GM19455 (cell line): ENCODE measurements at regions not wholly inside any gene's neighbourhood (a gene's known extent, or its start where the extent isn't known, plus 50 kb on each side); places are given as distances from the start of the nearest gene placed in this dataset.

Experiments used
- ATAC-seq: cut with Tn5 transposase; IDR thresholded peaks from one replicate; pipeline ENCODE4 v1.9.1; 2021; ENCODE audit not compliant: unreplicated experiment

DNA sequence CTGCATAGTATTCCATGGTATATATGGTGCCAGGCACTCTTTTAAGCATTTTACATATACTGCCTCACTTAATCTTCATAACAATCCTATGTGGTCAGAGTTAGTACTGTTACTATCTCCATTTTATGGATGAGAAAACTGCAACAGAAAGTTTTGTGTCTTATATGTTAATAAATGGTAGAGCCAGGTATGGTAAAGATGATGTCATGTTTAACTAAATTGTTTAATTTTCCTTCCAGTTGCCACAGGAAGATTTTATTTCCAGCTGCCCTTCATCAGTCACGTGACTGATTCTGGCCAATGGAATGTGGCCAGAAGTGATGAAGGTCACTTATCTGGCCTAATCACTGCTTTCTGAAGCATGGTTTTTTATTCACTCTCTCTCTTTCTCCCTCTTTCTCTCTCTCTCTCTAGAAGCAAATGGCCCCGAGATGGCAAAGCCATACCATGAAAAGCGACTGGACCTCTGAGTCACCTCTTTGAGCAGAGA lies 75.7 kb upstream of the BTBD3 start:
- no peak for ATAC-seq

DNA sequence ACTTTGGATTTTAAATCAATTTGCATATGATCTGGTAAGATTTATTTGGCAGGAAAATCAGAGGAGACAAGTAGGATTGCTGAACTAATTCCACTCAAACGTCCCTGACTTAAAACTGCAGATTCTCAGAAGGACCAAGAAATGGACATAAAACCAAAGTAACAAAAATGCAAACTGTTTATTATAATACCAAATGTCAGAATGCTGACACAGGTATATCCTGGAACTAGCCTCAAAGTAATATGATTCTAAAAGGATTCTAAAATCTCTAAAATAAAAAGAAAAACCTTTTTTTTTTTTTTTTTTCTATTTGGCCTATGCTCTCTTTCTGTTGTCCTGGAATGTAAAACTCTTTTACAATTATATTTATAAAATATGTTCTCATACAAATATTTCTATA lies 74.4 kb upstream of the BTBD3 start:
- no peak for ATAC-seq

DNA sequence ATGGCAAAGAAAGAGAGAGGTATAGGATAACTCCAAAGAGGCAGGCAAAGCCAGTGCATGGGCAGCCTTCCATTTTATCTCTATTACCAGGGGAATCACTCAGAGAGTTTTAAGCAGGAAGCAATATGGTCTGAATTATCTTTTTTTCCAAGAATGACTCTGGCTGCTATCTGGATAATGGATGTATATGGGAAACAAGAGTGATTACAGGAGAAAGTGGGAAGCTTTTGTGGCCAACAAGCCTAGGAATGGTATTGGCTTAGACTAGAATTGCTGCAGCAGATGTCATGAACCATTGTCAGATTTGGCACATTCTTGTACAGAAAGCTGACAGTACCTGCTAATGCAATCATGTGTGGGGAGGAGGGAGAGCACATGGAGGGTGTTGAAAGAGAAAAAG lies 73.0 kb upstream of the BTBD3 start:
- no peak for ATAC-seq

DNA sequence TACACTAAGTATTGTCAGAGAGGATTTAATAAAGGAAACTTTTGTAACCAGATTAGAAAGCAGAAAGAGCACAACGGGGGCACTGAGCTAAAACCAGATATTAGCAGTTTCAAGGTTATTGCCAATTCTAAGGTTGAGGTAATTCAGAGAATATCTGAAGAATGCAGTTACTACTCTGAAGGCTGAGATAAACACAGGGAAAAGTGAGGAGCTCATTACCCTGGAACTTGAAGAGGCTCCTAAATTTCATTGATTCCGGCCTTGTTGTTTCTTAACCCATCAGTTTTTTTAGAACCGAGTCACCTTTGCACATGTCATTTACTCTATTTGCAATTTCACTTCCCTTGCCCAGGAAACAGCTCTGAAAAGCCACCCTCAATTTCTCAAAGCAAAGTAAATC lies 72.4 kb upstream of the BTBD3 start:
- ATAC-seq = no peak

DNA sequence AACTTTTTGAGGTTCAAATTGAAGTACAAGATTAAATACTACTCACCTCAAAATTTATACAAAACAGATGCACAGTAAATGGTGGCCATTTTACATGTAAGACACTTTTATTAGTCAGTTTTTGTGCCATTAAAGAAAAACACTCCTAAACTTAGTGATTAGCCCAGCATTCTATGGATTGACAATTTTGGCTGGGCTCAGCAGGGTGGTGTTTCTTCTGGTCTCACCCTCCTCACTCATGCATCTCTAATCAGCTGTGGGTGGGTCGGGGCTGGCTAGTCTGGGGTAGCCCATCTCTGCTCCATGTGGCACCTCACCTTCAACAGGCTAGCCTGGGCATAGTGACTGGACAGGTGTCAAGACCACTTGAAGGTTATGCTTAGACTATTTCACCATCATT lies 71.6 kb upstream of the BTBD3 start:
- no peak for ATAC-seq

DNA sequence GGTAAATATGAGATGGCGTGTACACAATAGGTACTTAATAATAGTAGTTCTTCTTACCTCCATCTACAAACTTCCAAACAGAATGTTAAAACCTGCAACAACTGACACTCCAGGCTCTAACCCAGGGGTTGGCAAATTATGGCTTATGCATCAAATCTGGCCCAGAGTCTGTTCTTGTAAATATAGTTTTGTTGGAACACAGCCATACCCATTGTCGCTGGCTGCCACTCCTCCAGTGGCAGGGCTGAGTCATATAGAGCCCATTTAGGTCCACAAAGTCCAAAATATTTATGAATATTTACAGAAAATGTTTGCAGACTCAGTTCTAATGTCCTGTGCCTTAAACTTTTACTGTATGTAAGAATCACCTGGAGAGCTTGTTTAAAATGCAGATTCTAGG lies 69.9 kb upstream of the BTBD3 start:
- no peak for ATAC-seq

DNA sequence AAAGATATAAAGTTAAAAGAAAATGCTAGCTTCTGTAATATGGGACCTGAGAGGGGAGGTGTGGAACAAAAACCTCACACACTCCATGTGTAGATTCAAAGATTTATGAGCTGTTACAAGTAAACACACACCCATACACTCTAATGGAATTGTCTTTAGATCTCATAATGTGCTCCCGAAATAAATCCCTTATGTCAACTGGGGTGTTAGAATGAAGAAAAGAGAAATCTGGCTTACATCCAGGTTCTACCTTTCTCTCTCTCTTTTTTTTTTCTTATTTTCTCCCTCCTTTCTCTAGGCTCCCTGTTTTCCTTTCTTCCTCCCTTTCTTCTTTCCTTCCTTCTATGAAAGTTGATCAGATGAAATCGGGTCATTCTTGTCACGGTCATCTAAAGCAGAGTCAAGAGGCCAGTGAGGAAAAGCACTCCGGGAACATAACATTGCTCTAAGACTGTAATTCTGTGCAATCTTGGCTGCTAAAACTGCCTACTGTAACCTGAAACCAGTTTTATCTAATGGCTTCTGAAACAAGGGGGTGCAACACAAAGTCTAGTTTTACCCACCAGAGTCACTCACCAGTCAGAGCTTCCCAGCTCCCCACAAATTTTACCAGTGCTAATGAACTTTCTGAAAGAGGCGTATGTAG lies 68.3 kb upstream of the BTBD3 start:
- no peak for ATAC-seq

DNA sequence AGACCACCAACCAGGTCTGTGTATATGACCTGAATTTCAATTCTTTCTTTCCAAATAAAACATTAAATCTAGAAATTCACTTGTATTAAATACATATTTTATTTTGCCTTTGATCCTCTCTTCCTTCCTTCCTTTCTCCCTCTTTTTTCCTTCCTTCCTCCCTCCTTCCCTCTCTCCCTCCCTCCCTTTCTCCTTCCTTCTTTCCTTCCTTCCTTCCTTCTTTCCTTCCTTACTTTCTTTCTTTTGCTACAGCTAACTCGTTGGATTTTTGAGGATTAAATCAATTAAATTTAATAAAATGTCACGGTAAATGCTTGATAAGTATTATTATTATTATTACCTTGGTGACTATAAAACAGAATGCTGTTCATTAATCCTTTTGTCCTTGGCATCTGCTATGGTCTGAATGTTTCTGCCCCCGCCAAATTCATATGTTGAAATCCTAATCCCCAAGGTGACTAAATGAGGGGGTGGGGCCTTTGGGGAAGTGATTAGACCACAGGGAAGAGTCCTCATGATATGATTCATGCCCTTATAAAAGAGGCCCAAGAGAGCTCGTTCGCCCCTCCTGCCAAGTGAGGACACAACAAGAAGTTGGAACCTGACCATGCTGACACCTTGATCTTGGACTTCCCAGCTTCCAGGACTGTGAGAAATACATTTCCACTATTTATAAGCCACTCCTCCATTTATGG lies 67.6 kb upstream of the BTBD3 start:
- no peak for ATAC-seq

DNA sequence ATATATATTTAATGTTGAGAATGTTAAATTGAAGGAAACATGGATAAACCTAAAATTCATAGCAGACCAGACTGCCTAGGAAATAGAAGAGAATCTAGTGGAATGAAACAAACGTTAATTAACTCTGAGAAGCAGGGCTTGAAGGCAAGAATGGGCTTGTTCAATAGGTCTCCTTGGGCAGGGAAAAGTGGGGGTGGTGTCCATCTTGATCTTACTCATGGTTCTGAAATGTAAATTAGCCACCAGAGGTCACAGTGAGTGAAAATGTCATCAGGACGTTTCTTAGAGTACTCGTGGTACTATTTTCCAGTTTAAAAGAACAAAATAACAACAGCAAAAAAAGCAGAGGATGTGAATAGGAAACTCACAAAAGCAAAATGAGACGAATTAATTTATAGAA lies 66.8 kb upstream of the BTBD3 start:
- ATAC-seq = no peak

DNA sequence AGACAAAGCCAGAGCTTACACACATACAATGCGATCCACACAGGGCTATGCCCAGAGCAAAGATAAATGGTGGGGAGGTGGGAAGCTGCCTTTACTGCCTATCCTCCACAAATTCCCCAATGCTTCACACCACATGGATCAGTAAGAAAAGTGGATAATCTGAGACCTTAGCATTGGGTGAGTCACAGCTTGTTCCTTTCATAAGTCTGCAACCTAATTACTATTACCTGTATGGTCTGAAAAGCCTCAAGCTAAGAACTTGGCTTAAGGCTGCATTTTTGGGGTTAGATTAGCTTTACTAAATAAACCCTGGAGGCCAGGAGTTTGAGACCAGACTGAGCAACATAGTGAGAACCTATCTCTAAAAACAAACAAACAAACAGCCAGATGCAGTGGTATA lies 66.0 kb upstream of the BTBD3 start:
- no peak for ATAC-seq

DNA sequence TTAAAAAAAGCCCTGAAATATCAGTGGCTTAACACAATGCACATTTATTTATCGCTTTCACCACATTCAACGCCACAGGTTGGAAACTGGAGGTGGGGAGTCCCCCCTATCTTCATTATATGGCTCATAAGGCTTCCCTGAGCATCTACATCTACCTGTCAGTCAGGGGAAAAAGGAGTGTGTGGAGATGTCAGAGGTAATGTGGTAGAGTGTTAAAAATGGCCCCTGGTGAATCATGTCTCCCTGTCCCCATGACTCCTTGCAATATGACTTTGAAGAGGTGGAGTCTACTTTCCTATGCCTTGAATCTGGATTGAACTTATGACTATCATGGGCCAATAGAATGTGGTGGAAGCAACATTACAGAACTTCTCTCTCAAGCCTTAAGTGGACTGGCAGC lies 65.5 kb upstream of the BTBD3 start:
- no peak for ATAC-seq

DNA sequence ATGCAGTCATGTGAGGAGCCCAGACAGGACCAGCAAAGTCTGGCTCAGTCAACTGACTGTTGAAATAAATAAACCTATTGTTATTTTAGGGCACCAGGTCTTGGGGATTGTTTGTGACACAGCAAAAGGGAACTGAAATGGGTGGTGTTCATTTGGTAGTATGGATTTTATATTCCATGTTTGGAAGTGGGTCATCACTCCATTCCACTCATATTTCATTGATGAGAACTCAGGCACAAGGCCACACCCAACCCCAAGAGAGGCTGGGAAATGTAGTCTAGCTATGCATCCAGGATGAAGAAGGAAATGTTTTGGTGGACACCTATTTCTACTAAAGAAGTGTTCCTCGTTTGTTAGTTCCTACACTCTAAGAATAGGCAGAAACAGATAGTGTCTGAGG lies 64.9 kb upstream of the BTBD3 start:
- ATAC-seq = no peak

DNA sequence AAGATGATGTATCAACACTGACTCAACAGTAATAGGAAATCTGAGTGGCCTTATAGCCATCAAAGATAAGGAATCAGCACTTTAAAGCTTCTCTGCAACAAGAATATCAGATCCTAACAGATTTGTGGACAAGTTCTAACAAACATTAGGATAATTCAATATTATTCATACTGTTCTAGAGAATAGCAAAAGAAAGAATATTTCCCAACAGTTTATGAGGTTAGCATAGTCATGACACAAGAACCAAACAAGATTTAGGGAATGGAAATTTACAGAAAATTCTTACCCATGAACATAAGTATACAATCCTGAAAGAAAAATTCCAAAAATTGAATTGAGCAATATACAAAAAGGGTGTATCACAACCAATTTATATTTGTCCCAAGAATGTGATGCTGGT lies 64.3 kb upstream of the BTBD3 start:
- ATAC-seq = no peak

DNA sequence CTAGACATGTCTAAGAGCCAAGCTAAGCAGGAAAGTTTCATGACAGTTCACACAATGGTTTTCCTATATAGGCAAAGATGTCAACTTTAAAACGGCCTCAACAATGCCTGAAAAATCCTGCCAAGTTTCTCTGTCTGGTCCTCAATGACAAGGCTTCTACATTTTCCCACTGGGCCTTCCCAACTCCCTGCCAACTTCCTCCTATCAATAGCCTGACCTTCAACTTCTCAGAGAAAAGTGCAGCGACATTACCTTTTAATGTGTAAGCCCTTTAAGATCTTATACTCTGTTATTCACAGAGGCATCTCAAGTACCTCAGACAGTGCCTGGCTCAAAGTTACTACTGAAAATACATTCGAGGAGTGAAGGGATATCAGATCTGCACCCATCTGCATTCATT lies 56.2 kb upstream of the BTBD3 start:
- ATAC-seq = no peak

DNA sequence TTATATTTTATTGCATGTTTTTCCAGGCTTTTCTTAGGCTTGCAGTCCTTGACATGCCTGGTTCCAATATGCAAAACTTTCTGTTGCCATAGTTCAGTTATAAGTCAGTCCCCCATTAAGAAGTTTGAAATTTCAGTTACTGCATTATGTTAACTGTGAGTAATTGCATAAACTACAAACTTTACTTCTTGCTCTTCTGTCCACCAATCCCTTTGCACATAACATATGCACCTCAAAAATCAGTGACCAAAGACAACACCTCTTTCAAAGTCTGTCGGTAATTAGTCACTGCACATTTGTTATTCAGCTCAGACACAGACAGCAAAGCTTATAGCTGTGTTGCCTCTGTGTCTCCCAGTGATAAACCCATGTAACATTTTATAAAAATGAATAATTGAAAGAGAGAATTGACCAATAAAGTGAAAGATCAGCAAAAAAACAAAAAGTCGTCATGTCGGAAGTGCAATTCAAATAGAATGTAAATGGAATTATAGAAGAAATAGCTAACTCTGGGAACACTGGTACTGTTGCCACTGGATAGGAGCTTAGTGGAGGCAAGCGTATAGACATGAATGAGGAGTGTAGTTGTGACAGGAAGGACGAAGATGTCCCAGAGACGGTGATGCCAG lies 50.3 kb upstream of the BTBD3 start:
- ATAC-seq = no peak
